HFF-Myc (cell line): ENCODE measurements at regions not wholly inside any gene's neighbourhood (a gene's known extent, or its start where the extent isn't known, plus 50 kb on each side); places are given as distances from the start of the nearest gene placed in this dataset.

Experiments used
- DNase-seq: peaks from one replicate; pipeline ENCODE4 v3.0.0-alpha.2; 2011; ENCODE audit warnings: low read depth; ENCODE audit errors: extremely low read depth
- H3K4me3 ChIP-seq: replicated peaks from 2 replicates; pipeline ENCODE4 v1.5.1; 2011; ENCODE audit warnings: low read depth, mild to moderate bottlenecking, control low read depth, low read length
- TF ChIP-seq, protein P1 (sequence below): IDR thresholded peaks from 2 replicates; pipeline ENCODE4 v1.5.1; 2012; ENCODE audit warnings: mild to moderate bottlenecking, low read depth, low read length, control low read depth; ENCODE audit errors: missing control alignments

GRCh38 chr14:97846156-97846555 lies 1049.0 kb downstream of the VRK1 start:
- TF ChIP-seq, protein P1, sequence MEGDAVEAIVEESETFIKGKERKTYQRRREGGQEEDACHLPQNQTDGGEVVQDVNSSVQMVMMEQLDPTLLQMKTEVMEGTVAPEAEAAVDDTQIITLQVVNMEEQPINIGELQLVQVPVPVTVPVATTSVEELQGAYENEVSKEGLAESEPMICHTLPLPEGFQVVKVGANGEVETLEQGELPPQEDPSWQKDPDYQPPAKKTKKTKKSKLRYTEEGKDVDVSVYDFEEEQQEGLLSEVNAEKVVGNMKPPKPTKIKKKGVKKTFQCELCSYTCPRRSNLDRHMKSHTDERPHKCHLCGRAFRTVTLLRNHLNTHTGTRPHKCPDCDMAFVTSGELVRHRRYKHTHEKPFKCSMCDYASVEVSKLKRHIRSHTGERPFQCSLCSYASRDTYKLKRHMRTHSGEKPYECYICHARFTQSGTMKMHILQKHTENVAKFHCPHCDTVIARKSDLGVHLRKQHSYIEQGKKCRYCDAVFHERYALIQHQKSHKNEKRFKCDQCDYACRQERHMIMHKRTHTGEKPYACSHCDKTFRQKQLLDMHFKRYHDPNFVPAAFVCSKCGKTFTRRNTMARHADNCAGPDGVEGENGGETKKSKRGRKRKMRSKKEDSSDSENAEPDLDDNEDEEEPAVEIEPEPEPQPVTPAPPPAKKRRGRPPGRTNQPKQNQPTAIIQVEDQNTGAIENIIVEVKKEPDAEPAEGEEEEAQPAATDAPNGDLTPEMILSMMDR: no peak
- DNase-seq: no peak
- no peak overlapping the region for H3K4me3 ChIP-seq

- TF ChIP-seq, protein P1: no peak
- no peak for DNase-seq
- H3K4me3 ChIP-seq: no peak overlapping the region
Observed at GRCh38 chr14:97848317-97848980, 1051.3 kb downstream of the VRK1 start.

DNA sequence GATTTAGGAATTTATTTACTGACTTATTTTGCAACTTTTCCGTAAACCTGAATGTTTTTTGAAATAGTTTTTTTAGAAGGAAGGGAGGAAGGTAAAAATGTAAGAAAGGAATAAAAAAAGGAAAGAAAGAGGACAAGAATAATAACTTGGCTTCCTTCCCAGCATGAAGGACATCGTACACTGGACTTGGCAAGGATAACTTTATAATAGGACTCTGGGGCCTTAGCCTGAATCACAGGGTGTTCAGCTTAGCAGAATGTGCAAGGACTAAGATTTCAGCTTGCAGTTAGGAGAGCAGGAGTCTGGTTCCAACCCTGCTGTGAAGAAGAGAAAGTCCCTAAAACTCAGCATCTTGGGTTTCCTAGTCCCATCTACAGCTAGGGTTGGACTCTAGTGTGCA lies 1053.3 kb downstream of the VRK1 start:
- TF ChIP-seq, protein P1: no peak
- no peak for DNase-seq

DNA sequence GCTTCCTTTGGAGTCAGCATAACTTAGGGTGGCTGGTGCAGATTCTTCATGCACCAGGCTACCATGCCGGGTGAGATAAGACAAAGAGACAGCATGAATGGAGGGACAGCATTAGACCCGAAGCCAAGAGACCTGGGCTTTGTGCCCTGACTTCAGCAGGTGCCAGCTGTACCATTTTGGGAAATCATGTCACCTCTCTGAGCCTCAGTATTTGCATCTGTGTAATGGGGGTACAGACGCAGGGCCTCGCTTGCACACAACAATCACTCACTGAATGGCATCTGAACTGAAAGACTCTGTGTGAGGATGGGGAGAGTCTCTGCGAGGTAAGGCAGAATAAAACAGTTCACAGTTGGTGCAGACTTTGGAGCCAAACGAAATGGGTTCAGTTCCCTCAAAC lies 1053.7 kb downstream of the VRK1 start:
- no peak overlapping the region for H3K4me3 ChIP-seq
- TF ChIP-seq, protein P1: no peak
- DNase-seq: no peak

More for the DNA sequence above, 1053.3 kb downstream of the VRK1 start:
- no peak overlapping the region for H3K4me3 ChIP-seq

- DNase-seq: no peak
- TF ChIP-seq, protein P1: no peak
- no peak overlapping the region for H3K4me3 ChIP-seq
Observed at GRCh38 chr14:97851428-97851995, 1054.3 kb downstream of the VRK1 start.

DNA sequence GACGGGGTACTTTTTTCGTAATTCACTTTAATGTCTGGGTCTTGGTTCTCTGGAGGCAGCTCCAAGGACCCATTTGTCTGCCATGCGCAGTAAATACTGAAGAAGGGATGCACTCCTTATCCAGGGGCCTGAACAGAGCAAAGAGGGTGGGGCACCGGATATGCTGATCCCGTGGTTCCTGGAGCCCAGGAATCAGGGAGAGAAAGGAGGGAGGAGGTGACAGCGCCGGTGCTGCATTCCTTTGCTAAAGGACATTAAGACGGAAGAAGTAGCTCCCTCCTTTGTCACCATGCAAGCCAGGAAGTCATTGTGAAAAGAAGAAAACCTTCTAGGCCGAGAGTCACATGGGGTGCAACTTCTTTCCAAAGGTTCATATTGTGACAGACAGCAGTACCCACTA lies 1057.7 kb downstream of the VRK1 start:
- no peak overlapping the region for H3K4me3 ChIP-seq
- no peak for DNase-seq
- TF ChIP-seq, protein P1: no peak
